Right lobe of liver (tissue), 6 donors: ENCODE measurements at regions not wholly inside any gene's neighbourhood (a gene's known extent, or its start where the extent isn't known, plus 50 kb on each side); places are given as distances from the start of the nearest gene placed in this dataset.
A peak's percentile ranks its signal among the peaks of the same experiment; 100 is the strongest.

Experiments used
- ATAC-seq, 4 donors: fragments of 200-7000 bp; cut with Tn5 transposase; one replicate each; pipeline ENCODE4 v1.9.1; 2020; ENCODE audit warnings: mild to moderate bottlenecking in 4 of 4, moderate library complexity in 4 of 4
- DNase-seq, 3 donors: peaks; one replicate each; pipeline ENCODE4 v3.0.0-alpha.2; 2020
- H3K27ac ChIP-seq, 3 donors: fragments of 200-600 bp; one replicate each; pipeline ENCODE4 v1.8.0; 2022
- H3K27me3 ChIP-seq, 2 donors: fragments of 200-600 bp; one replicate each; pipeline ENCODE4 v1.8.0; 2022
- H3K36me3 ChIP-seq, 4 donors: fragments of 200-600 bp; sonication (generic) in 1 of 4; one replicate each; pipeline versions ENCODE4 v1.5.1 to v1.8.0; 2017 to 2022; ENCODE audit warnings: control low read depth in 1 of 4
- H3K4me1 ChIP-seq, 4 donors: fragments of 200-600 bp; sonication (generic) in 1 of 4; one replicate each; pipeline versions ENCODE4 v1.5.1 to v1.8.0; 2017 to 2022; ENCODE audit warnings: control low read depth in 1 of 4
- H3K4me3 ChIP-seq, 3 donors: fragments of 200-600 bp; one replicate each; pipeline ENCODE4 v1.8.0; 2022
- H3K9me3 ChIP-seq, 4 donors: fragments of 200-600 bp; sonication (generic) in 1 of 4; one replicate each; pipeline versions ENCODE4 v1.5.1 to v1.8.0; 2017 to 2022; ENCODE audit warnings: control low read depth in 1 of 4
- POLR2A ChIP-seq: fragments of 450-650 bp; IDR thresholded peaks from one replicate; pipeline ENCODE4 v1.6.1; 2017; ENCODE audit warnings: antibody characterized with exemption, mild to moderate bottlenecking
- WGBS: methylation state at CpG from one replicate; pipeline ENCODE4 v1.1.6; 2018; ENCODE audit warnings: low coverage, low lambda C conversion rate; ENCODE audit not compliant: insufficient coverage; ENCODE audit errors: missing lambda C conversion rate; 5-methylcytosine and 5-hydroxymethylcytosine counted together
- intact Hi-C, 2 donors: fragments of 100-400 bp; cut with DNase I; formaldehyde crosslinking; loops; one replicate each; pipeline versions ENCODE4 v1.11.2 to v1.14.1; 2022
- TF ChIP-seq, protein P1 (sequence below), 4 donors: fragments of 200-600 bp in 3 of 4; fragments of 450-650 bp in 1 of 4; IDR thresholded peaks; one replicate each; pipeline versions ENCODE4 v1.5.1 to v1.8.0; 2016 to 2022; ENCODE audit warnings: antibody characterized with exemption in 4 of 4, mild to moderate bottlenecking in 2 of 4
- donor health status: DM: no; HTN: yes; CAD: no.
- donor health status: DM: no; HTN: no; CAD: no.
- donor health status: DM: no; HTN: no; CAD: no.
- donor health status: DM: no; HTN: yes; CAD: no.
- donor health status: DM: no; HTN: yes; CAD: no.

DNA sequence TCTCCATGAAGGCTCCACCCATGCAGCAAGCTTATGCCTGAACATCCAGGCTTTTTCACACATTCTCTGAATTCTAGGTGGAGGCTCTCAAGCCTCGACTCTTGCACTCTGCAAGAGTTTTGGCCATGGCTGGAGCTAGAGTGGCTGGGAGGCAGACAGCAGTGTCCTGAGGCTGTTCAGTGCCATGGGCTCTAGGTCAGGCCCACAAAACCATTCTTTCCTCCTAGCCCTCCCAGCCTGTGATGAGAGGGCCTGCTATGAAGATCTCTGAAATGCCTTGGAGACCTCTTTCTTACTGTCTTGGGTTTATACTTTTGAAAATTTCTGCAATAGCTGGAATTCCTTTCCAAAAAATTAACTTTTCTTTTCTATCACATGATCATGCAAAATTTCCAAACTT is 210.7 kb downstream of the RND3 start:
- ATAC-seq = no peak
- no CpG with 5 or more reads among the region's 1 CpG for WGBS
- Histone ChIP-seq H3K4me3 (no peak overlapping the region), H3K27me3 (no peaks in the 10 kb centered on the region), H3K4me1 (no peaks in the 10 kb centered on the region), H3K36me3 (no peaks in the 10 kb centered on the region), H3K27ac (no peak overlapping the region), H3K9me3 (no peaks in the 10 kb centered on the region)
- TF ChIP-seq, protein P1, sequence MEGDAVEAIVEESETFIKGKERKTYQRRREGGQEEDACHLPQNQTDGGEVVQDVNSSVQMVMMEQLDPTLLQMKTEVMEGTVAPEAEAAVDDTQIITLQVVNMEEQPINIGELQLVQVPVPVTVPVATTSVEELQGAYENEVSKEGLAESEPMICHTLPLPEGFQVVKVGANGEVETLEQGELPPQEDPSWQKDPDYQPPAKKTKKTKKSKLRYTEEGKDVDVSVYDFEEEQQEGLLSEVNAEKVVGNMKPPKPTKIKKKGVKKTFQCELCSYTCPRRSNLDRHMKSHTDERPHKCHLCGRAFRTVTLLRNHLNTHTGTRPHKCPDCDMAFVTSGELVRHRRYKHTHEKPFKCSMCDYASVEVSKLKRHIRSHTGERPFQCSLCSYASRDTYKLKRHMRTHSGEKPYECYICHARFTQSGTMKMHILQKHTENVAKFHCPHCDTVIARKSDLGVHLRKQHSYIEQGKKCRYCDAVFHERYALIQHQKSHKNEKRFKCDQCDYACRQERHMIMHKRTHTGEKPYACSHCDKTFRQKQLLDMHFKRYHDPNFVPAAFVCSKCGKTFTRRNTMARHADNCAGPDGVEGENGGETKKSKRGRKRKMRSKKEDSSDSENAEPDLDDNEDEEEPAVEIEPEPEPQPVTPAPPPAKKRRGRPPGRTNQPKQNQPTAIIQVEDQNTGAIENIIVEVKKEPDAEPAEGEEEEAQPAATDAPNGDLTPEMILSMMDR (IDR thresholded peaks at IDR 0.05) = no peak
- TF ChIP-seq POLR2A = no peak
- intact Hi-C loops = no loop called here
- DNase-seq = no peak

DNA sequence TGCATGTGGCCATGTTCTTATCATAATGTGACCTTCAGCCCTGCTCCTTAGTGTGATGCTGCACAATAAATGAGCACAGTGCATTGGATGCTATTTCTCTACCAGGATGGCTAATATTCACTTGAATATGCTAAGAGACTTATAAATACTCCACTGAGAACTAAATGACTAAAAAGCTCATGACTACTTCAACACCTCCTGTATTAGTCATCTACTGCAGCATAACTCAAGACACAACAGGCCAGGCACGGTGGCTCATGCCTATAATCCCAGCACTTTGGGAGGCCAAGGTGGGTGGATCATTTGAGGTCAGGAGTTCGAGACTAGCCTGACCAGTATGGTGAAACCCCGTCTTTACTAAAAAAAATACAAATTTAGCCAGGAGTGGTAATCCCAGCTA is 213.4 kb downstream of the RND3 start:
- Histone ChIP-seq H3K4me3 (no peak overlapping the region), H3K27me3 (no peaks in the 10 kb centered on the region), H3K4me1 (no peaks in the 10 kb centered on the region), H3K36me3 (no peaks in the 10 kb centered on the region), H3K9me3 (no peaks in the 10 kb centered on the region), H3K27ac (no peak overlapping the region)
- TF ChIP-seq POLR2A = no peak
- TF ChIP-seq, protein P1 (IDR thresholded peaks at IDR 0.05) = no peak
- DNase-seq = no peak
- WGBS = 59% methylated on average over 3 of the region's 3 CpGs
- ATAC-seq = no peak
- intact Hi-C loops = no loop called here

DNA sequence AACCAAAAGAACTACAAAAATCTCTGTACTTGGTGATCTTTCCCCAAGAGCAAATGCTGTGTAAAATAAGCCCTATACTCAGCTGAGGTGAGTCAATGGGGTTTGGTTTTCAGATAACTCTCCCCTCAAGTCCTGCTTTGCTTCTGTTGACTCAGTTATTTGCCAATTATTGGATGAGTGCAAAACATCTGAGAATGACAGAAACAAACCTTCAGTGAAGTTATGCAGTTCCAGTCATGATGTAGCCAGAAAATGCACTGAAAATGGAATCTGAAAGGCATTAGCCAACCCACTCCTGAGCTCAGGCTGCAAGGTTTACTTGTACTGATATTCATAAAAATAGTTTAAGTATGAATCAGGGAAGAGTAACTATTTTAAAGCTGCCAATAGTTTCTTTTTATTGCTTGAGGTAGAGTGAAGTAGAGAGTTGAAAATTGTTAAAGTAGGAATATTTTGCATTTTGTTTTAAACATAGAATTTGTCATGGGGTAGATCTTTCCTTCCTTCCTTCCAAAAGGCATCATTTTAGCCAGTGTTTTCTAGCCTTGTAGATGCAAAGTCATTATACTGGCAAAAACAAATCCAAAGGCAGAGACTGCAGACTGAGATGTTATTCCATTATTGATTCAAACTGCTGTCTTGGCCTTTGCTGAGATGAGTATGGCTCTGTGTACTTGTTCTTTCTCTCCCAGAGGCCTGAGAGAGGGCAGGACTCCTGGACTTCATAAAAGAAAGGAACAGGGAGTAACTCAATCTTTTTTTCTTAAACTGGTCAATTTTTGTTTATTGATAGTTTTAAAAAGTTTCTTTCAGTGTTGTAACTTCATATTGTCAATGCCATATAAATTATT is 215.3 kb downstream of the RND3 start:
- intact Hi-C loops = no loop called here
- DNase-seq = no peak
- Histone ChIP-seq H3K27ac (no peak overlapping the region), H3K27me3 (no peaks in the 10 kb centered on the region), H3K9me3 (no peaks in the 10 kb centered on the region), H3K4me1 (no peaks in the 10 kb centered on the region), H3K36me3 (no peaks in the 10 kb centered on the region), H3K4me3 (no peak overlapping the region)
- peak in 2 of 4 donors; percentile 28 to 35 for ATAC-seq
- TF ChIP-seq, protein P1 (IDR thresholded peaks at IDR 0.05) = no peak
- TF ChIP-seq POLR2A = no peak

DNA sequence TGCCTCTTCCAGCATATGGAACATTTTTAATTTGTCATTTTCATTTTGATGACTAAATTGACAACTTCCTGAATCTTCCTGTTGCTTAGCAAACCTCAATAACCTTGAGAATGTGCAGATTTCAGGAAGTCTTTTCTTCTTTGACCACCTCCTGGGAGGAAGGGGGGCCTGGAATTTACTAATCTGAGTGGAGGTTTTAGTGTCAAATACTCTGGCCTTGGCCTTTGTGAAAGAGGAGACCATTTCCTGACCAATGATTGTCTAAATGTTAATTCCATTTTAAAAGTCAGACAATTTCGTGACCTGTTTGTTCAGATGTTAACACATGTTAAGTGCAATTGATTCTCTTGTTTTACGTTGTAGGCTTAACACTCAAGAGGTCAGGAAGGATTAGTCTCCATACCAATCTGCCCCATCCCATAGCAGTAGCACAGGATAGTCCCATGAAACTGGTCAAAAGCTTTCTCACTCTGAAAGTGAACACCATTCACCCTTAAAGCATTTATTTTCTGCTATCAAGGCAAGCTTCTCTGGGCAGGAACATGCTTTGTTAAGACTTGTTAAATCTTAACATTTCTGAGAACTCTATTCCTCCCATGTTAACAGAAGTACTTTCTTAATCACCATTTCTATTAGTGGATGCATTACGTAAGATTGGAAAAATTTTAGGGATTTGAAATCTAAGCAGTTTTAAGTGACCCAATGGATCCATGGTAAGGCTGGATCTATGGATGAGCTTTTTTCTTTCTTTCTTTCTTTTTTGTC is 219.6 kb downstream of the RND3 start:
- H3K4me1 ChIP-seq = no peaks in the 10 kb centered on the region
- intact Hi-C loops = no loop called here
- H3K27ac ChIP-seq = no peak overlapping the region
- H3K4me3 ChIP-seq = no peak overlapping the region
- no peaks in the 10 kb centered on the region for H3K36me3 ChIP-seq
- no peaks in the 10 kb centered on the region for H3K9me3 ChIP-seq
- no peaks in the 10 kb centered on the region for H3K27me3 ChIP-seq
- TF ChIP-seq POLR2A = no peak
- TF ChIP-seq, protein P1 (IDR thresholded peaks at IDR 0.05) = no peak
- WGBS = 60% methylated on average over 3 of the region's 3 CpGs
- no peak for DNase-seq
- ATAC-seq = no peak
